CD4-positive, alpha-beta T cell (primary cell): ENCODE measurements at regions not wholly inside any gene's neighbourhood (a gene's known extent, or its start where the extent isn't known, plus 50 kb on each side); places are given as distances from the start of the nearest gene placed in this dataset.

Experiments
- ATAC-seq: fragments of 200-7000 bp; cut with Tn5 transposase; one replicate; pipeline ENCODE4 v1.10.0; 2022; ENCODE audit warnings: mild to moderate bottlenecking; ENCODE audit not compliant: poor library complexity
- CTCF ChIA-PET: fragments of 350-600 bp; sonication (Branson Sonifier 250); formaldehyde crosslinking; loops from one replicate; lab custom pipeline; 2021; ENCODE audit warnings: antibody characterized with exemption, inconsistent platforms; lab: Charles Lee
- POLR2A ChIA-PET: fragments of 350-600 bp; sonication (Branson Sonifier 250); formaldehyde crosslinking; loops from one replicate; lab custom pipeline; 2021; ENCODE audit warnings: antibody characterized with exemption, inconsistent platforms; lab: Charles Lee
- DNase-seq, 14 experiments: peaks; one replicate each; pipeline ENCODE4 v3.0.0-alpha.2; 2013 to 2020; ENCODE audit warnings: mixed read lengths in 2 of 14
- H3K27ac ChIP-seq, 2 donors: one replicate each; pipeline versions ENCODE4 v1.5.1 to v1.7.0; 2013; ENCODE audit warnings: low read length in 2 of 2, low read depth in 1 of 2, mild to moderate bottlenecking in 1 of 2
- H3K27me3 ChIP-seq, 2 experiments: 1 replicate in 1 of 2; 2 replicates in 1 of 2; pipeline versions ENCODE4 v1.6.1 to v1.7.0; 2013; ENCODE audit warnings: low read length in 2 of 2, control low read depth in 1 of 2, mild to moderate bottlenecking in 1 of 2, moderate library complexity in 1 of 2; ENCODE audit not compliant: insufficient read depth in 2 of 2, control insufficient read depth in 1 of 2
- H3K36me3 ChIP-seq: one replicate; pipeline ENCODE4 v1.6.1; 2013; ENCODE audit warnings: low read length, control low read depth; ENCODE audit not compliant: insufficient read depth
- H3K4me1 ChIP-seq: one replicate; pipeline ENCODE4 v1.6.1; 2013; ENCODE audit warnings: low read length, control low read depth; ENCODE audit not compliant: insufficient read depth
- H3K4me3 ChIP-seq: one replicate; pipeline ENCODE4 v1.5.1; 2013; ENCODE audit warnings: mild to moderate bottlenecking, low read length, moderate library complexity
- H3K9me3 ChIP-seq, 2 experiments: 1 replicate in 1 of 2; 2 replicates in 1 of 2; pipeline versions ENCODE4 v1.6.1 to v1.7.0; 2013; ENCODE audit warnings: low read length in 2 of 2, mild to moderate bottlenecking in 2 of 2, control low read depth in 1 of 2, moderate library complexity in 1 of 2; ENCODE audit not compliant: control insufficient read depth in 1 of 2, insufficient read depth in 1 of 2
- H3K27ac Mint-ChIP-seq: one replicate; pipeline ENCODE4 v1.8.0; 2020; ENCODE audit warnings: mixed read lengths
- H3K27me3 Mint-ChIP-seq: one replicate; pipeline ENCODE4 v1.8.0; 2021; ENCODE audit warnings: mixed read lengths
- H3K36me3 Mint-ChIP-seq: one replicate; pipeline ENCODE4 v1.8.0; 2021; ENCODE audit warnings: low read depth, mixed read lengths
- H3K4me1 Mint-ChIP-seq: one replicate; pipeline ENCODE4 v1.8.0; 2021; ENCODE audit warnings: low read depth, mixed read lengths
- H3K4me3 Mint-ChIP-seq: one replicate; pipeline ENCODE4 v1.8.0; 2020; ENCODE audit warnings: mild to moderate bottlenecking, mixed read lengths
- H3K9me3 Mint-ChIP-seq: one replicate; pipeline ENCODE4 v1.8.0; 2020; ENCODE audit warnings: mixed read lengths
- CTCF ChIP-seq: fragments of 200-600 bp; IDR thresholded peaks from one replicate; pipeline ENCODE4 v1.8.0; 2022; ENCODE audit warnings: antibody characterized with exemption, mild to moderate bottlenecking
- intact Hi-C, 2 experiments: fragments of 100-400 bp; cut with DNase I in 1 of 2; cut with micrococcal nuclease in 1 of 2; formaldehyde crosslinking; loops; one replicate each; pipeline versions ENCODE4 v1.15.1 to v1.9.0; 2023 to 2025; cut with DNase I, micrococcal nuclease

GRCh38 chr7:68158686-68159295 lies 1162.2 kb downstream of the TYW1 start:
- Mint-ChIP-seq H3K9me3 (peaks cover 16% of the 10 kb centered on the region), H3K4me3 (no peak overlapping the region), H3K36me3 (no peaks in the 10 kb centered on the region), H3K27me3 (no peaks in the 10 kb centered on the region), H3K27ac (no peak overlapping the region), H3K4me1 (no peaks in the 10 kb centered on the region)
- TF ChIP-seq CTCF: no peak
- no peak overlapping the region for H3K27ac ChIP-seq
- no peaks in the 10 kb centered on the region for H3K36me3 ChIP-seq
- no peak overlapping the region for H3K4me3 ChIP-seq
- H3K4me1 ChIP-seq: no peaks in the 10 kb centered on the region
- no peaks in the 10 kb centered on the region for H3K27me3 ChIP-seq
- H3K9me3 ChIP-seq: peaks cover 7 to 20% of the 10 kb centered on the region in 2 experiments
- ATAC-seq (no peak), DNase-seq (no peak)
- POLR2A ChIA-PET: no interaction called here
- intact Hi-C loops: no loop called here
- CTCF ChIA-PET: no interaction called here

- H3K27me3 ChIP-seq: no peaks in the 10 kb centered on the region
- H3K9me3 ChIP-seq: peaks cover 0 to 20% of the 10 kb centered on the region in 2 experiments
- no peaks in the 10 kb centered on the region for H3K27me3 Mint-ChIP-seq
- H3K27ac ChIP-seq: no peak overlapping the region
- ChIA-PET POLR2A (no interaction called here), CTCF (no interaction called here)
- H3K36me3 Mint-ChIP-seq: no peaks in the 10 kb centered on the region
- no peak for DNase-seq
- H3K36me3 ChIP-seq: no peaks in the 10 kb centered on the region
- no peak for TF ChIP-seq CTCF
- ATAC-seq: no peak
- H3K9me3 Mint-ChIP-seq: peaks cover 11% of the 10 kb centered on the region
- H3K4me3 Mint-ChIP-seq: no peak overlapping the region
- H3K27ac Mint-ChIP-seq: no peak overlapping the region
- intact Hi-C loops: no loop called here
- no peak overlapping the region for H3K4me3 ChIP-seq
- no peaks in the 10 kb centered on the region for H3K4me1 Mint-ChIP-seq
- no peaks in the 10 kb centered on the region for H3K4me1 ChIP-seq
These were observed 1166.1 kb downstream of the TYW1 start for GRCh38 chr7:68162712-68163111.

- no peaks in the 10 kb centered on the region for H3K4me1 Mint-ChIP-seq
- no peak overlapping the region for H3K27ac Mint-ChIP-seq
- Histone ChIP-seq H3K9me3 (peaks cover 0 to 31% of the 10 kb centered on the region in 2 experiments), H3K4me1 (no peaks in the 10 kb centered on the region), H3K27ac (no peak overlapping the region), H3K36me3 (no peaks in the 10 kb centered on the region), H3K27me3 (no peaks in the 10 kb centered on the region), H3K4me3 (no peak overlapping the region)
- H3K36me3 Mint-ChIP-seq: no peaks in the 10 kb centered on the region
- peaks cover 9% of the 10 kb centered on the region for H3K9me3 Mint-ChIP-seq
- POLR2A ChIA-PET: no interaction called here
- H3K4me3 Mint-ChIP-seq: no peak overlapping the region
- intact Hi-C loops: no loop called here
- DNase-seq (no peak), ATAC-seq (no peak)
- TF ChIP-seq CTCF: no peak
- H3K27me3 Mint-ChIP-seq: no peaks in the 10 kb centered on the region
- CTCF ChIA-PET: no interaction called here
These were observed 1169.9 kb downstream of the TYW1 start for GRCh38 chr7:68166525-68166924.
